GM21447 (cell line): ENCODE measurements at regions not wholly inside any gene's neighbourhood (a gene's known extent, or its start where the extent isn't known, plus 50 kb on each side); places are given as distances from the start of the nearest gene placed in this dataset.
"Not testable (repeated sequence)": the region's sequence is repeated elsewhere in the genome, so short reads cannot be mapped to it uniquely, and the experiment has no call there.

Experiments used
- ATAC-seq: cut with Tn5 transposase; IDR thresholded peaks from one replicate; pipeline ENCODE4 v1.9.1; 2021; ENCODE audit not compliant: unreplicated experiment

DNA sequence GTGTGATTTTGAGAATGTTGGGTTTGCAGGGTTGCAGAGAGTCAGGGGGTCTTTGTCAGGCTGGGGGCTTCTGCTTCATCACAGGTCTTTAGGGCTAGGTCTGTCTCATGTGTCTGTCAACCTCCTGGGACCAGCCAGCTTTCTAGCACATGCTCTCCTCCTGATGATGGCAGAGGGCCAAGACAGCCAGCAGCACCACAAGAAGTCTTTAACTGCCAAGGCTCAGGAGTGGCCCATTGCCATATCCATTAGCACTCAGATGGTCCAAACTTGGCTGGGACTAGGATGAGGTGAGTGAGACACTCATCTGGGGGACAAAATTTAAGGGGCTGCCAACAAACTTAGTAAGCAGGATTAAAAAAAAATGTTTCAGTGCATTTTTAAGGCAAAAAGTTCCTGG is 384.2 kb upstream of the CDH10 start:
- no peak for ATAC-seq

DNA sequence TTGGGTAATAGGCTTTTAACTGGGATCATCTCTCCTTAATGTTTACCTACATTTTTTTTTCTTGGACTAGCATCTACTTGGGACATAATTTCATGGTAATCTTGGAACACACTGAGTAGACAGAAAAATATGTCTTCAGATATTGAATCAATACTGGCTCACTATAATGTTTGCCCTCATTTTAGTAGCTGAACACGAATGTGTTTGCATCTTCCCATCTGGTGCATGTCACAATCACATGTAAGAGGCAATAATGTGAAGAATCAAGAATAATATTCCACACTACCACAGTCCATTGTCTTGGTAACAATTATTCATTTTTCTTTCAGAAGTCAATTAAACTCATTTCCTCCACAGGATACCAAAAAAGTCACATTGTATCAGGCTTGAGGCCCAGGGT is 382.7 kb upstream of the CDH10 start:
- no peak for ATAC-seq

- ATAC-seq: no peak
Measured at GRCh38 chr5:25027061-25027460, 382.3 kb upstream of the CDH10 start.

GRCh38 chr5:25025831-25026230 is 381.1 kb upstream of the CDH10 start:
- no peak for ATAC-seq

- no peak for ATAC-seq
Measured at GRCh38 chr5:25020454-25020853, 375.7 kb upstream of the CDH10 start.

- no peak for ATAC-seq
Measured at GRCh38 chr5:25009063-25009462, 364.3 kb upstream of the CDH10 start.

GRCh38 chr5:25006734-25007133 is 362.0 kb upstream of the CDH10 start:
- no peak for ATAC-seq

DNA sequence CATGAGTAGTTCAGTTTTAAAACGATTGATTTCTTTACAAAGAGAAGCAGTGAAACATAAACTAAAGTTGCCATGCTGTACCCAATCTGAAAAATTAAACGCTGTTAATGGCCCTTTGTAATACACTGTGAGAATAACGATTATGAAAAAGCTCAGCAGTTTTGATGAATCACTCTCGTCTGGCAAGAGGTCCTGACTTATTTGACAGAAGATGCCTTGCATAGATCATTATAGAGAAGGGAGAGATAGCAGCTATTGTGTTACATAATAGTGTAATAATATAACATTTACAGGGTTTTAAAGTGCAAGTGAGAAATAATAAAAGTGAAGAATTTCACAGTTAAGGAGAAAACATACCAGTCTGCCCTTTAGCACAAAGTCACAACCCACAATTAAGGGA is 361.5 kb upstream of the CDH10 start:
- ATAC-seq: no peak

- no peak for ATAC-seq
Measured at GRCh38 chr5:25005431-25005830, 360.7 kb upstream of the CDH10 start.

- no peak for ATAC-seq
Measured at GRCh38 chr5:25002371-25002770, 357.6 kb upstream of the CDH10 start.

DNA sequence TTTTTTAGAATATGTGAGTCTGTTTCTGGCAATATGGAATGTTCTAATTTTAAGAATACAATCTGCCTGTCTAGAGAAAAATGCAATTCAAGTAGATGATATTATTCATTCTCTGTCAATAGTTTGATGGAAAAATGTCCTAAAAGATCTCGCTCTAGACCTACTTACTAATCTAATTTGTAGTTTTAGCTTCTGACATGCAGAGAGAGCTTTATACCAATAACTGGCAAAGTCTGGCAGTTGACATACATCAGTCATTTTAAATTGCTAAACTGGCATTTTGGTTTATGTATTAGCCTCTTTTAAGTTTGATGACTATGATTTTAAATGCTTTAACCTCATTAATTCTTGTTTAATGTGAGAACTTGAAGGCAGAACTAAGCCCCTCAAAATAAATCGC is 355.0 kb upstream of the CDH10 start:
- ATAC-seq: no peak

GRCh38 chr5:24998641-24999040 is 353.9 kb upstream of the CDH10 start:
- ATAC-seq: no peak

- ATAC-seq: no peak
Measured at GRCh38 chr5:24986326-24986725, 341.5 kb upstream of the CDH10 start.

- not testable (repeated sequence) for ATAC-seq
Measured at GRCh38 chr5:24978552-24978951, 333.8 kb upstream of the CDH10 start.

- no peak for ATAC-seq
Measured at GRCh38 chr5:24963611-24964010, 318.8 kb upstream of the CDH10 start.

- ATAC-seq: no peak
Measured at GRCh38 chr5:24923400-24923799, 278.6 kb upstream of the CDH10 start.

- ATAC-seq: no peak
Measured at GRCh38 chr5:24918676-24919075, 273.9 kb upstream of the CDH10 start.

- ATAC-seq: no peak
Measured at GRCh38 chr5:24916863-24917262, 272.1 kb upstream of the CDH10 start.

- no peak for ATAC-seq
Measured at GRCh38 chr5:24909210-24909609, 264.4 kb upstream of the CDH10 start.

DNA sequence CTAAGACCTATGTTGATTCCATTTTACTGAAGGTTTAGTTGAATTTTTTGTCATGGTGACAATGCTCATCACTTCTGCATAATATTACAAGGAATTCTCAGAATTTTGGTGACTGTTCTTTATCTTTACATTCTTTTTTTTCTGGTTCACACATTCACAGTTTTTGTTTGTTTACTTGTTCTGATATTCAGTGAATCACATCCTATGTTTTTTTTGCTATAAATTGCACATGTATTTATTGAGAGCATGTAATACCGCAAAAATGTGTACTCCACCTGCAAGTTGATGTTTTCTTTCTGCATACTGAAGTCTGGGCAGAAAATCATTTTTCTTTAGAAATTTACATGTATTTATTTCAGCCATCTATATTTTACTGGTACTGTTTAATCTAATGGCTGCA is 261.9 kb upstream of the CDH10 start:
- ATAC-seq: no peak

GRCh38 chr5:24904981-24905517 is 260.3 kb upstream of the CDH10 start:
- ATAC-seq: no peak

- no peak for ATAC-seq
Measured at GRCh38 chr5:24899180-24899579, 254.4 kb upstream of the CDH10 start.

DNA sequence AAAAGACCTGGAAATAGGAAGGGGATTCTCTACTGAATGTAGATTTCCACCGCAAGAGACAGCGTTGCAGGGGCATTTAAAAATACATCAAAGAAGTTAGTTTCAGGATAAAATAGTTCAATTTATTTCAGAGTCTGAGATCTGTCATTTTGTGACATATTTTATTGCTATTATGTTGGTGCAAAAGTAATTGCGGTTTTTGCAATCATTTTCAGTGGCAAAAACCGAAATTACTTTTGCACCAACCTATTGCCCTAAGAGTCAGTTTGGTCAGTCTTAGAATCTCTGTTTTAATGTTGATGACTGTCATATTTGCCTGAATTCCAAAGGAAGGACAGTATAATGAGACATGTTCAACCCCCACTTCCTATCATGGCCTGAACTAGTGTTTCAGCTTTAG is 219.5 kb upstream of the CDH10 start:
- no peak for ATAC-seq

DNA sequence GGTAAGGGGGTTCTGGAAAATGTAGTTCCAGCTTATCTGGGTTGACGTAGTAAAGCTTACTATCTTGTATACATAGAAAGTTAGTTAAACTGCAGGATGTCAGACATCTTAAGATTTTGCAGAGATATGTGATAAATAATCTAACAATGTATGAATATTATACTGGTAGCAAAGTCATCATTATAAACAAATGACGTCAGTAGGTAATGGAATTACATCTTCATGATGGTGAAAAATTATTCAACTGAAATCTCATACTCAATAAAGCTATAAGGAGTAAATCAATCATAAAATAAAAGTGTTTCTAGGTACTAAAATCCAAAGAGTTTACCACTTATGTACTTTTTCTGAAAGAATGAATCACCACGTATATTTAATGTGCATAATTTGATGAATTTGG is 217.3 kb upstream of the CDH10 start:
- ATAC-seq: no peak
